Endothelial cell of umbilical vein (primary cell): ENCODE measurements at regions not wholly inside any gene's neighbourhood (a gene's known extent, or its start where the extent isn't known, plus 50 kb on each side); places are given as distances from the start of the nearest gene placed in this dataset.
A peak's percentile ranks its signal among the peaks of the same experiment; 100 is the strongest.

Experiments used
- BruUV-seq: library from RNA; stranded (reverse); fragments of 400-500 nt; replicated peaks from 2 replicates; lab custom pipeline; 2021; lab: Mats Ljungman, UMichigan
- CTCF ChIA-PET: fragments of 300-600, 350-600 bp; sonication (Branson Sonifier 250); formaldehyde crosslinking; loops from one replicate; lab custom pipeline; 2021; ENCODE audit warnings: antibody characterized with exemption, inconsistent platforms; lab: Charles Lee
- POLR2A ChIA-PET: fragments of 300-600, 350-600 bp; sonication (Branson Sonifier 250); formaldehyde crosslinking; loops from one replicate; lab custom pipeline; 2021; ENCODE audit warnings: antibody characterized with exemption, inconsistent platforms; lab: Charles Lee
- DNase-seq: peaks from one replicate; pipeline ENCODE4 v3.0.0-alpha.2; 2011; ENCODE audit warnings: low read depth, low spot score
- FAIRE-seq: peaks from 2 replicates; lab custom pipeline; 2011; peaks lifted over from hg19 to GRCh38; lab: Jason Lieb, UNC
- H2AFZ ChIP-seq: 2 replicates; pipeline ENCODE4 v1.6.0; 2012; ENCODE audit warnings: low read depth, low read length, control low read depth, inconsistent platforms
- H3K27ac ChIP-seq: 2 replicates; pipeline ENCODE4 v1.5.1; 2011; ENCODE audit warnings: low read depth, mild to moderate bottlenecking, control low read depth, low read length, moderate library complexity; ENCODE audit not compliant: insufficient read depth
- H3K27me3 ChIP-seq, 2 experiments: 2 replicates each; pipeline versions ENCODE4 v1.6.0 to v1.6.1; 2011; ENCODE audit warnings: low read length in 2 of 2, mixed read lengths in 1 of 2; ENCODE audit not compliant: control insufficient read depth in 2 of 2, insufficient read depth in 2 of 2
- H3K36me3 ChIP-seq, 2 experiments: 2 replicates in 1 of 2; 3 replicates in 1 of 2; pipeline ENCODE4 v1.5.1; 2011; ENCODE audit warnings: low read length in 2 of 2, mild to moderate bottlenecking in 1 of 2, moderate library complexity in 1 of 2; ENCODE audit not compliant: control insufficient read depth in 2 of 2, insufficient read depth in 2 of 2; ENCODE audit errors: extremely low read depth in 1 of 2
- H3K4me1 ChIP-seq: 3 replicates; pipeline ENCODE4 v1.5.1; 2011; ENCODE audit warnings: mild to moderate bottlenecking, low read length; ENCODE audit not compliant: control insufficient read depth, insufficient read depth; ENCODE audit errors: extremely low read depth
- H3K4me2 ChIP-seq: 2 replicates; pipeline ENCODE4 v1.6.1; 2011; ENCODE audit warnings: low read length, control low read depth, mixed read lengths; ENCODE audit not compliant: insufficient read depth
- H3K4me3 ChIP-seq, 3 experiments: fragments of 200-600 bp in 1 of 3; sonication (generic), shearing (Covaris generic) in 1 of 3; replicated peaks in 1 of 3; 2 replicates each; pipeline ENCODE4 v1.5.1; 2011 to 2016; ENCODE audit warnings: control low read depth in 3 of 3, low read length in 3 of 3, mild to moderate bottlenecking in 2 of 3, inconsistent platforms in 1 of 3, low read depth in 1 of 3, moderate library complexity in 1 of 3; ENCODE audit not compliant: insufficient read depth in 1 of 3
- H3K79me2 ChIP-seq: 2 replicates; pipeline ENCODE4 v1.6.0; 2012; ENCODE audit warnings: low read length, inconsistent platforms; ENCODE audit not compliant: control insufficient read depth, insufficient read depth
- H3K9ac ChIP-seq: replicated peaks from 2 replicates; pipeline ENCODE3; 2011; ENCODE audit warnings: low read length, control low read depth; ENCODE audit not compliant: insufficient read depth; ENCODE audit errors: extremely low read depth
- H3K9me1 ChIP-seq: replicated peaks from 3 replicates; pipeline ENCODE4 v1.6.0; 2011; ENCODE audit warnings: mild to moderate bottlenecking, low read length; ENCODE audit not compliant: control insufficient read depth, insufficient read depth; ENCODE audit errors: extremely low read depth
- H3K9me3 ChIP-seq: replicated peaks from 2 replicates; pipeline ENCODE4 v1.5.1; 2012; ENCODE audit warnings: low read length, inconsistent platforms; ENCODE audit not compliant: control insufficient read depth, insufficient read depth
- H4K20me1 ChIP-seq: replicated peaks from 2 replicates; pipeline ENCODE3; 2011; ENCODE audit warnings: mild to moderate bottlenecking, low read length; ENCODE audit not compliant: control insufficient read depth, insufficient read depth; ENCODE audit errors: extremely low read depth
- CTCF ChIP-seq, 2 donors: IDR thresholded peaks; 1 replicate in 1 of 2; 2 replicates in 1 of 2; pipeline ENCODE4 v1.5.1; 2011; ENCODE audit warnings: low read length in 2 of 2, mild to moderate bottlenecking in 2 of 2, moderate library complexity in 2 of 2, control low read depth in 1 of 2, inconsistent platforms in 1 of 2, low read depth in 1 of 2; ENCODE audit not compliant: insufficient read depth in 1 of 2; ENCODE audit errors: extremely low read depth in 1 of 2
- FOS ChIP-seq: IDR thresholded peaks from 2 replicates; pipeline ENCODE4 v1.6.1; 2011; ENCODE audit warnings: mild to moderate bottlenecking, low read length, moderate library complexity, borderline replicate concordance; ENCODE audit not compliant: insufficient read depth
- JUN ChIP-seq: IDR thresholded peaks from 2 replicates; pipeline ENCODE4 v1.6.1; 2011; ENCODE audit warnings: borderline replicate concordance, low read depth; ENCODE audit not compliant: insufficient read length, insufficient read depth
- dilution Hi-C: fragments of 300-500 bp; cut with MboI; formaldehyde crosslinking; loops from one replicate; pipeline ENCODE4 v1.15.0; 2019; ENCODE audit warnings: low sequenced_read_pairs; ENCODE audit not compliant: extremely low pct_ligation_motif_present
- intact Hi-C: fragments of 100-400 bp; cut with micrococcal nuclease; formaldehyde crosslinking; loops from one replicate; pipeline ENCODE4 v1.10.0; 2022

GRCh38 chr2:54042341-54042740 is 71.5 kb upstream of the PSME4 start:
- TF ChIP-seq JUN, result no peak
- peak; percentile 27 for TF ChIP-seq FOS

GRCh38 chr2:54041135-54041534 is 70.3 kb upstream of the PSME4 start:
- Histone ChIP-seq H2AFZ (no peak overlapping the region), H3K36me3 (no peaks in the 10 kb centered on the region), H3K4me3 (no peak overlapping the region), H3K4me1 (peaks cover 4% of the 10 kb centered on the region), H3K9me3 (no peaks in the 10 kb centered on the region), H3K27me3 (no peaks in the 10 kb centered on the region), H3K4me2 (no peak overlapping the region), H3K9ac (no peak overlapping the region), H3K27ac (no peak overlapping the region), H3K9me1 (no peaks in the 10 kb centered on the region), H4K20me1 (no peaks in the 10 kb centered on the region), H3K79me2 (no peaks in the 10 kb centered on the region)
- peak; percentile 58 for TF ChIP-seq FOS
- no peak for TF ChIP-seq CTCF (IDR thresholded peaks at IDR 0.05; ENCODE audit: extremely low read depth in 1 of 2, insufficient read depth in 1 of 2, low read depth in 1 of 2, low read length in 2 of 2)
- ChIA-PET POLR2A (no interaction called here), CTCF (no interaction called here)
- no TSS peak for BruUV-seq
- DNase-seq (no peak), FAIRE-seq (peak; percentile 50)
- dilution Hi-C loops (no loop called here), intact Hi-C loops (no loop called here)

More at GRCh38 chr2:54042341-54042740, 71.5 kb upstream of the PSME4 start:
- no peak overlapping the region for H2AFZ ChIP-seq
- intact Hi-C loops, result no loop called here
- H3K27ac ChIP-seq, result no peak overlapping the region
- ChIA-PET CTCF (interaction anchor here (1.1 kb wide), 1 partner anchor 10 kb away, joined by 5 read pairs; no protein-coding TSS in a partner anchor), POLR2A (no interaction called here)
- no peak for FAIRE-seq
- no peak overlapping the region for H3K4me3 ChIP-seq
- no peaks in the 10 kb centered on the region for H3K9me1 ChIP-seq
- DNase-seq, result peak; percentile 17
- H3K36me3 ChIP-seq, result no peaks in the 10 kb centered on the region
- H3K27me3 ChIP-seq, result no peaks in the 10 kb centered on the region
- no TSS peak for BruUV-seq
- H3K4me1 ChIP-seq, result peaks cover 4% of the 10 kb centered on the region
- dilution Hi-C loops, result no loop called here
- no peaks in the 10 kb centered on the region for H4K20me1 ChIP-seq
- no peaks in the 10 kb centered on the region for H3K9me3 ChIP-seq
- H3K4me2 ChIP-seq, result no peak overlapping the region
- no peak overlapping the region for H3K9ac ChIP-seq
- H3K79me2 ChIP-seq, result no peaks in the 10 kb centered on the region
